Vagina (tissue), 2 donors: ENCODE measurements at regions not wholly inside any gene's neighbourhood (a gene's known extent, or its start where the extent isn't known, plus 50 kb on each side); places are given as distances from the start of the nearest gene placed in this dataset.

Source experiments
- DNase-seq, 2 donors: peaks; one replicate each; pipeline ENCODE4 v3.0.0-alpha.2; 2017; ENCODE audit errors: extremely low spot score in 2 of 2
- H3K27ac ChIP-seq: fragments of 200-600 bp; sonication (generic); one replicate; pipeline ENCODE4 v1.5.1; 2019
- H3K27me3 ChIP-seq: fragments of 200-600 bp; sonication (generic); one replicate; pipeline ENCODE4 v1.5.1; 2019
- H3K36me3 ChIP-seq, 2 donors: fragments of 200-600 bp; sonication (generic); one replicate each; pipeline ENCODE4 v1.5.1; 2017 to 2019
- H3K4me1 ChIP-seq: fragments of 200-600 bp; sonication (generic); one replicate; pipeline ENCODE4 v1.5.1; 2019
- H3K4me3 ChIP-seq, 2 donors: fragments of 200-600 bp; sonication (generic); 1 replicate in 1 of 2; 2 replicates in 1 of 2; pipeline ENCODE4 v1.5.1; 2016 to 2019
- H3K9me3 ChIP-seq: fragments of 200-600 bp; sonication (generic); one replicate; pipeline ENCODE4 v1.5.1; 2019
- POLR2A ChIP-seq, 2 donors: fragments of 450-650 bp; IDR thresholded peaks; one replicate each; pipeline ENCODE4 v1.6.1; 2017; ENCODE audit warnings: antibody characterized with exemption in 2 of 2, mild to moderate bottlenecking in 2 of 2, moderate library complexity in 2 of 2
- POLR2AphosphoS5 ChIP-seq, 2 donors: sonication (generic); formaldehyde crosslinking; IDR thresholded peaks; one replicate each; pipeline ENCODE4 v1.9.0; 2017; ENCODE audit warnings: antibody characterized with exemption in 2 of 2, mild to moderate bottlenecking in 2 of 2, low read depth in 1 of 2; ENCODE audit not compliant: insufficient read depth in 1 of 2
- intact Hi-C: fragments of 100-400 bp; cut with DNase I; formaldehyde crosslinking; loops from one replicate; pipeline ENCODE4 v1.15.1; 2023
- TF ChIP-seq, protein P1 (sequence below), 3 experiments: fragments of 450-650 bp in 2 of 3; fragments of 200-600 bp in 1 of 3; sonication (generic) in 1 of 3; IDR thresholded peaks; one replicate each; pipeline ENCODE4 v1.5.1; 2017 to 2019; ENCODE audit warnings: antibody characterized with exemption in 3 of 3, mild to moderate bottlenecking in 2 of 3, moderate library complexity in 2 of 3

DNA sequence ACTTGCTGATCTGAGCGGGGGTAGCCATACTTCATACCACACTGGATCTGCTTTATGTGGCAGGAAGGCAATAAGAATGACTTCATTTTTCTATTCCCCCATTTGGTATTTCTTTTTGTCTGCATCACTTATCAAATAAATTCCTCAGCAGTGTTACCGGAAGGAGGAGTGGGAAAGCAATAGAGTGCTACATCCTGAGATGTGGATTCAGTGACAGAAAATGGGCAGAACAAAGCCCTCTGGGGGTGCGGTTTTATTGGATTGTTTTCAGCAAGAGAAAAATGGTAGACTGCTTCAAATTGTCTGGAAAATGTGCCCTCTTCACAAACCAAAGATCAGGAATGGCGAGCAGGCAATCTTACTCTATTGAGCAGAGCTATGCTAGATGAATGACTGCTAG is 751.9 kb upstream of the NEGR1 start:
- Histone ChIP-seq H3K4me3 (no peak overlapping the region), H3K4me1 (no peaks in the 10 kb centered on the region), H3K9me3 (no peaks in the 10 kb centered on the region), H3K27me3 (no peaks in the 10 kb centered on the region), H3K36me3 (no peaks in the 10 kb centered on the region), H3K27ac (no peak overlapping the region)
- TF ChIP-seq POLR2A (IDR thresholded peaks at IDR 0.05), result no peak
- TF ChIP-seq, protein P1, sequence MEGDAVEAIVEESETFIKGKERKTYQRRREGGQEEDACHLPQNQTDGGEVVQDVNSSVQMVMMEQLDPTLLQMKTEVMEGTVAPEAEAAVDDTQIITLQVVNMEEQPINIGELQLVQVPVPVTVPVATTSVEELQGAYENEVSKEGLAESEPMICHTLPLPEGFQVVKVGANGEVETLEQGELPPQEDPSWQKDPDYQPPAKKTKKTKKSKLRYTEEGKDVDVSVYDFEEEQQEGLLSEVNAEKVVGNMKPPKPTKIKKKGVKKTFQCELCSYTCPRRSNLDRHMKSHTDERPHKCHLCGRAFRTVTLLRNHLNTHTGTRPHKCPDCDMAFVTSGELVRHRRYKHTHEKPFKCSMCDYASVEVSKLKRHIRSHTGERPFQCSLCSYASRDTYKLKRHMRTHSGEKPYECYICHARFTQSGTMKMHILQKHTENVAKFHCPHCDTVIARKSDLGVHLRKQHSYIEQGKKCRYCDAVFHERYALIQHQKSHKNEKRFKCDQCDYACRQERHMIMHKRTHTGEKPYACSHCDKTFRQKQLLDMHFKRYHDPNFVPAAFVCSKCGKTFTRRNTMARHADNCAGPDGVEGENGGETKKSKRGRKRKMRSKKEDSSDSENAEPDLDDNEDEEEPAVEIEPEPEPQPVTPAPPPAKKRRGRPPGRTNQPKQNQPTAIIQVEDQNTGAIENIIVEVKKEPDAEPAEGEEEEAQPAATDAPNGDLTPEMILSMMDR (IDR thresholded peaks at IDR 0.05), result no peak
- TF ChIP-seq POLR2AphosphoS5 (IDR thresholded peaks at IDR 0.05; ENCODE audit: insufficient read depth in 1 of 2, low read depth in 1 of 2), result no peak
- no peak for DNase-seq
- intact Hi-C loops, result no loop called here

- Histone ChIP-seq H3K36me3 (no peaks in the 10 kb centered on the region), H3K4me3 (no peak overlapping the region), H3K9me3 (no peaks in the 10 kb centered on the region), H3K27ac (no peak overlapping the region), H3K4me1 (no peaks in the 10 kb centered on the region), H3K27me3 (no peaks in the 10 kb centered on the region)
- intact Hi-C loops, result no loop called here
- DNase-seq, result no peak
- TF ChIP-seq, protein P1 (IDR thresholded peaks at IDR 0.05), result no peak
- TF ChIP-seq POLR2A (IDR thresholded peaks at IDR 0.05) (no peak), POLR2AphosphoS5 (IDR thresholded peaks at IDR 0.05; ENCODE audit: insufficient read depth in 1 of 2, low read depth in 1 of 2) (no peak)
These were observed 751.3 kb upstream of the NEGR1 start for GRCh38 chr1:73033640-73034039.

DNA sequence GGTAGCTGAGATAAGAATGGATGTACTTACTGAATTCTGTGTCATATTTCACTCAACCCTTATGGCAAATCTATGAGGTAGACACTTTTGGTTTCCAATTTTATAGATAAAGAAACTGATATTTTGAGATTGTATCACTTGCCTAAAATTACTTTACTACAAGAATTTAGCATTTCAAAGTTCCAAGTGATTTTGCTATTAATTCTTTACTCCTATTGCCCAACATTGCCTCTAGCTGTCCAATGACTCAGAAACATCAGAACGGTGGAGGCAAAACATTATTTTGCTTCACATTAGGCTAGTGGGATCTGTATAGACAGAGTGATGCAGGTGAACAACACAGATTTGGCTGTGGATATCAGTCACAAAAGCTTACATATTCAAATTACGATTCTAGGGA is 747.2 kb upstream of the NEGR1 start:
- TF ChIP-seq, protein P1 (IDR thresholded peaks at IDR 0.05), result no peak
- no peak for TF ChIP-seq POLR2A (IDR thresholded peaks at IDR 0.05)
- H3K27me3 ChIP-seq, result no peaks in the 10 kb centered on the region
- intact Hi-C loops, result no loop called here
- H3K27ac ChIP-seq, result no peak overlapping the region
- no peaks in the 10 kb centered on the region for H3K36me3 ChIP-seq
- no peak for DNase-seq
- H3K4me3 ChIP-seq, result no peak overlapping the region
- no peaks in the 10 kb centered on the region for H3K4me1 ChIP-seq
- H3K9me3 ChIP-seq, result no peaks in the 10 kb centered on the region

DNA sequence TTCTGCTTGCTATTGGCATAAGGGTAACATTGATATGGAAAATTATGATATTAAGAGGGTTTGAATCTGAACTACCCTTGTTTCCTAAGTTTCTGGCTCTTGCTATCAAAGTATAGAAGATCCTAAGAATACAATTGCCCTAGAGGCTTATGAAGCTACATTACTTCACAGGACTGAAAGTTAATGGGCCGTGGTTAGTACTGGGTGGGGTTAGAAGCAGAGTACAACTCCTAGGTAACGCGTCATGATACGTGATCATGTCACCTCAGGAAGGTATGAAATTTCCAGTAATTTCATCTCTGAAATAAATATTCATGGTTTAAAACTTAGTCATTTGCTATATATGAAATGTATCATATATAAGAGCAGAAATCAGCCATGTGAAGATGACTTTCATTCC is 743.8 kb upstream of the NEGR1 start:
- intact Hi-C loops, result no loop called here
- TF ChIP-seq, protein P1 (IDR thresholded peaks at IDR 0.05), result no peak
- no peak for TF ChIP-seq POLR2AphosphoS5 (IDR thresholded peaks at IDR 0.05; ENCODE audit: insufficient read depth in 1 of 2, low read depth in 1 of 2)
- no peak for TF ChIP-seq POLR2A (IDR thresholded peaks at IDR 0.05)
- Histone ChIP-seq H3K27ac (no peak overlapping the region), H3K4me1 (no peaks in the 10 kb centered on the region), H3K9me3 (no peaks in the 10 kb centered on the region), H3K36me3 (no peaks in the 10 kb centered on the region), H3K4me3 (no peak overlapping the region), H3K27me3 (no peaks in the 10 kb centered on the region)
- no peak for DNase-seq

DNA sequence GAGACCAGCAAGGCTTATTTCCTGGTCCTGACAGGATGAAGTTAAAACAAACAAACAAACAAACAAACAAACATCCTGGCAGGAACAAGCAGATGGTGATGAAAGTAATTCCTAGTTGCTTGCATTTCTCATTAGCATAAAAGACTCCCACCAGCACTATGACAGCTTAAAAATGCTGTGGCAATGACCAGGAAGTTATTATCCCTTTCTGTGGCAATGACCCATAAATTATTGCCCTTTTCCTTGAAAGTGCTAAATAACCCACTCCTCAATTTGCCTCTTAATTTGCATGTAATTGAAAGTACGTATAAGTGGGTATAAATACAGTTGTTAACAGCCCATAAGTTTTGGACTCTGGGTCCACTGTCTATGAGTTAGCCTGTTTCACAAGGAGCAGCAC is 727.6 kb upstream of the NEGR1 start:
- H3K4me3 ChIP-seq, result no peak overlapping the region
- DNase-seq, result no peak
- intact Hi-C loops, result no loop called here
- no peak overlapping the region for H3K27ac ChIP-seq
- H3K27me3 ChIP-seq, result no peaks in the 10 kb centered on the region
- no peaks in the 10 kb centered on the region for H3K36me3 ChIP-seq
- H3K4me1 ChIP-seq, result no peaks in the 10 kb centered on the region
- TF ChIP-seq POLR2A (IDR thresholded peaks at IDR 0.05), result no peak
- TF ChIP-seq, protein P1 (IDR thresholded peaks at IDR 0.05), result no peak
- TF ChIP-seq POLR2AphosphoS5 (IDR thresholded peaks at IDR 0.05; ENCODE audit: insufficient read depth in 1 of 2, low read depth in 1 of 2), result no peak
- H3K9me3 ChIP-seq, result no peaks in the 10 kb centered on the region
